Panc1 (cell line): ENCODE measurements at regions not wholly inside any gene's neighbourhood (a gene's known extent, or its start where the extent isn't known, plus 50 kb on each side); places are given as distances from the start of the nearest gene placed in this dataset.

Experiments used
- ATAC-seq: fragments of 200-7000 bp; cut with Tn5 transposase; 2 replicates; pipeline ENCODE4 v1.9.1; 2020; ENCODE audit warnings: mild to moderate bottlenecking, moderate library complexity
- BruUV-seq: library from RNA; stranded (reverse); fragments of 400-500 nt; replicated peaks from 2 replicates; lab custom pipeline; 2021; lab: Mats Ljungman, UMichigan
- CTCF ChIA-PET: fragments of 300-600 bp; sonication (Branson Sonifier 250); formaldehyde crosslinking; loops from one replicate; lab custom pipeline; 2022; ENCODE audit warnings: antibody characterized with exemption; lab: Charles Lee
- POLR2A ChIA-PET: fragments of 300-600 bp; sonication (Branson Sonifier 250); formaldehyde crosslinking; loops from one replicate; lab custom pipeline; 2022; ENCODE audit warnings: antibody characterized with exemption; lab: Charles Lee
- DNase-seq: peaks from one replicate; pipeline ENCODE4 v3.0.0-alpha.2; 2010; ENCODE audit warnings: low read depth, low spot score
- H3K27ac ChIP-seq: 2 replicates; pipeline ENCODE4 v1.5.1; 2011; ENCODE audit warnings: mild to moderate bottlenecking, low read length, inconsistent platforms
- H3K27me3 ChIP-seq: fragments of 200-500 bp; sonication (Bioruptor generic); 2 replicates; pipeline ENCODE4 v1.6.0; 2014; ENCODE audit warnings: low read length, inconsistent platforms; ENCODE audit not compliant: control insufficient read depth, insufficient read depth
- H3K36me3 ChIP-seq: fragments of 200-500 bp; sonication (Bioruptor generic); 2 replicates; pipeline ENCODE4 v1.5.1; 2014; ENCODE audit warnings: inconsistent platforms, mild to moderate bottlenecking, low read length, moderate library complexity; ENCODE audit not compliant: control insufficient read depth, insufficient read depth
- H3K4me1 ChIP-seq: 2 replicates; pipeline ENCODE4 v1.5.1; 2011; ENCODE audit warnings: inconsistent platforms, mild to moderate bottlenecking, low read length, moderate library complexity; ENCODE audit not compliant: control insufficient read depth, insufficient read depth
- H3K4me3 ChIP-seq, 2 experiments: 2 replicates each; pipeline ENCODE4 v1.5.1; 2011 to 2012; ENCODE audit warnings: low read depth in 2 of 2, low read length in 2 of 2, mild to moderate bottlenecking in 2 of 2, inconsistent platforms in 1 of 2, moderate library complexity in 1 of 2
- H3K9me3 ChIP-seq: fragments of 200-500 bp; sonication (Bioruptor generic); 2 replicates; pipeline ENCODE4 v1.5.1; 2014; ENCODE audit warnings: low read depth, mild to moderate bottlenecking, inconsistent platforms, low read length, moderate library complexity; ENCODE audit not compliant: control insufficient read depth, insufficient read depth
- CTCF ChIP-seq: fragments of 450-650 bp; IDR thresholded peaks from 2 replicates; pipeline ENCODE4 v1.5.1; 2017; ENCODE audit warnings: mild to moderate bottlenecking
- POLR2AphosphoS5 ChIP-seq: IDR thresholded peaks from 2 replicates; pipeline ENCODE4 v1.6.1; 2012; ENCODE audit warnings: mild to moderate bottlenecking, low read depth, low read length, moderate library complexity
- REST ChIP-seq, 2 experiments: IDR thresholded peaks; 2 replicates each; pipeline ENCODE4 v1.6.1; 2011 to 2012; ENCODE audit warnings: low read depth in 2 of 2, control low read depth in 1 of 2, low read length in 1 of 2, mild to moderate bottlenecking in 1 of 2, moderate library complexity in 1 of 2; ENCODE audit not compliant: insufficient read depth in 1 of 2
- SIN3A ChIP-seq: IDR thresholded peaks from 2 replicates; pipeline ENCODE4 v1.6.1; 2012; ENCODE audit warnings: low read depth, mild to moderate bottlenecking, low read length, moderate library complexity, borderline replicate concordance; ENCODE audit not compliant: insufficient read depth
- TCF7L2 ChIP-seq: IDR thresholded peaks from 2 replicates; pipeline ENCODE4 v1.6.1; 2011; ENCODE audit warnings: mild to moderate bottlenecking, low read depth, low read length, inconsistent platforms
- in situ Hi-C: cut with HindIII; loops from 2 replicates; pipeline ENCODE4 v1.10.0; 2016; ENCODE audit warnings: low sequenced_read_pairs, low pct_unique_long_range_greater_than_20kb
- intact Hi-C: fragments of 100-400 bp; cut with micrococcal nuclease; formaldehyde crosslinking; loops from one replicate; pipeline ENCODE4 v1.10.0; 2022; ENCODE audit not compliant: unreplicated experiment

- in situ Hi-C loops (no loop called here), intact Hi-C loops (no loop called here)
- Histone ChIP-seq H3K27me3 (no peaks in the 10 kb centered on the region), H3K4me1 (no peaks in the 10 kb centered on the region), H3K27ac (no peak overlapping the region), H3K4me3 (no peak overlapping the region), H3K9me3 (no peaks in the 10 kb centered on the region), H3K36me3 (no peaks in the 10 kb centered on the region)
- POLR2A ChIA-PET = no interaction called here
- no TSS peak for BruUV-seq
- no peak for DNase-seq
- no peak for TF ChIP-seq SIN3A
- TF ChIP-seq CTCF = no peak
- ATAC-seq = no peak
- CTCF ChIA-PET = no interaction called here
Measured at GRCh38 chr20:56157530-56158203, 90.9 kb upstream of the MC3R start.

- ChIA-PET CTCF (no interaction called here), POLR2A (no interaction called here)
- in situ Hi-C loops = no loop called here
- Histone ChIP-seq H3K36me3 (no peaks in the 10 kb centered on the region), H3K4me1 (no peaks in the 10 kb centered on the region), H3K9me3 (no peaks in the 10 kb centered on the region), H3K27me3 (no peaks in the 10 kb centered on the region; the same call in 1 of the 2 replicates), H3K4me3 (no peak overlapping the region), H3K27ac (no peak overlapping the region)
- DNase-seq (no peak), ATAC-seq (no peak)
- intact Hi-C loops = no loop called here
- TF ChIP-seq CTCF = no peak
- no peak for TF ChIP-seq SIN3A
- TF ChIP-seq TCF7L2 = no peak
- TF ChIP-seq POLR2AphosphoS5 = no peak
- no peak for TF ChIP-seq REST (IDR thresholded peaks at IDR 0.05; ENCODE audit: insufficient read depth in 1 of 2, low read depth in 2 of 2, low read length in 1 of 2)
- no TSS peak for BruUV-seq
Measured at GRCh38 chr20:56158489-56158888, 90.0 kb upstream of the MC3R start.
